NT2/D1 (cell line): ENCODE measurements at regions not wholly inside any gene's neighbourhood (a gene's known extent, or its start where the extent isn't known, plus 50 kb on each side); places are given as distances from the start of the nearest gene placed in this dataset.
"Not testable (repeated sequence)": the region's sequence is repeated elsewhere in the genome, so short reads cannot be mapped to it uniquely, and the experiment has no call there.

Experiments
- SUZ12 ChIP-seq: IDR thresholded peaks from 2 replicates; pipeline ENCODE4 v1.6.1; 2011; ENCODE audit not compliant: insufficient read length, insufficient read depth; ENCODE audit errors: extremely low read depth
- YY1 ChIP-seq: IDR thresholded peaks from 2 replicates; pipeline ENCODE4 v1.6.1; 2011; ENCODE audit not compliant: insufficient read length, insufficient read depth
- ZNF274 ChIP-seq: IDR thresholded peaks from 2 replicates; pipeline ENCODE4 v1.6.1; 2011; ENCODE audit warnings: mild to moderate bottlenecking, low read depth, low read length

- TF ChIP-seq ZNF274, YY1, SUZ12: not testable (repeated sequence)
Measured at GRCh38 chr6:77087794-77088318, 375.4 kb downstream of the HTR1B start.
